ELR (cell line): ENCODE measurements at regions not wholly inside any gene's neighbourhood (a gene's known extent, or its start where the extent isn't known, plus 50 kb on each side); places are given as distances from the start of the nearest gene placed in this dataset.

Source experiments
- DNase-seq: peaks from one replicate; pipeline ENCODE4 v3.0.0-alpha.2; 2015; ENCODE audit warnings: low read depth

- DNase-seq: no peak
These were observed 54.9 kb upstream of the CARMIL1 start for GRCh38 chr6:25224242-25224641.

- DNase-seq: no peak
These were observed 51.3 kb upstream of the CARMIL1 start for GRCh38 chr6:25227854-25228253.
